ENCODE measurements at regions not wholly inside any gene's neighbourhood (a gene's known extent, or its start where the extent isn't known, plus 50 kb on each side); places are given as distances from the start of the nearest gene placed in this dataset.

DNA sequence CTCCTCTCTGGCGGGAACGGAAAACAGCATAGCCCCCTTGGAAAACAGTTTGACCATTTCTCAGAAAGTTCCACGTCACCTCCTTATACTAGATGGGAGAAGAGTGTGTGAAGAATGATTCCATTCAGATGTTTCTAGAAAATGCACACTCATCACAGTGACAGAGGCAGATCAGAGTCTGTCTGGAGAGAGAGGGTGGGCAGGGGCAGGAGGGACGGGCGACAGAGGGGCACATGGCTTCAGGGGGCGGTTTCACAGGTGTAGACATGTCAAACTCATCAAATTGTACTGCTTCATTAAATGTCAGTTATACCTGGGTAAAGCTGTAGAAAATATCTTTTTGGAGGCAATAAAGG, 88.8 kb upstream of the TAF1B start:
- no peak overlapping the region for H3K4me3 ChIP-seq (replicated peaks; ENCODE audit: low read depth, low read length)
- no peak for TF ChIP-seq CTCF (IDR thresholded peaks at IDR 0.05; ENCODE audit: low read length, missing control alignments)
- DNase-seq (ENCODE audit: low read depth) = no peak

GRCh38 chr2:9755008-9755407, 88.3 kb upstream of the TAF1B start:
- TF ChIP-seq CTCF (IDR thresholded peaks at IDR 0.05; ENCODE audit: low read length, missing control alignments) = no peak
- DNase-seq (ENCODE audit: low read depth) = no peak
- no peak overlapping the region for H3K4me3 ChIP-seq (replicated peaks; ENCODE audit: low read depth, low read length)

- DNase-seq (ENCODE audit: low read depth) = no peak
- no peak for TF ChIP-seq CTCF (IDR thresholded peaks at IDR 0.05; ENCODE audit: low read length, missing control alignments)
- H3K4me3 ChIP-seq (replicated peaks; ENCODE audit: low read depth, low read length) = no peak overlapping the region
These were observed 87.6 kb upstream of the TAF1B start for GRCh38 chr2:9755638-9756037.

- no peak overlapping the region for H3K4me3 ChIP-seq (replicated peaks; ENCODE audit: low read depth, low read length)
- DNase-seq (ENCODE audit: low read depth) = no peak
- no peak for TF ChIP-seq CTCF (IDR thresholded peaks at IDR 0.05; ENCODE audit: low read length, missing control alignments)
These were observed 86.5 kb upstream of the TAF1B start for GRCh38 chr2:9756692-9757250.

- no peak for TF ChIP-seq CTCF (IDR thresholded peaks at IDR 0.05; ENCODE audit: low read length, missing control alignments)
- peak overlapping the region; percentile 27 for H3K4me3 ChIP-seq (replicated peaks; ENCODE audit: low read depth, low read length)
- no peak for DNase-seq (ENCODE audit: low read depth)
These were observed 85.6 kb upstream of the TAF1B start for GRCh38 chr2:9757501-9758264.

DNA sequence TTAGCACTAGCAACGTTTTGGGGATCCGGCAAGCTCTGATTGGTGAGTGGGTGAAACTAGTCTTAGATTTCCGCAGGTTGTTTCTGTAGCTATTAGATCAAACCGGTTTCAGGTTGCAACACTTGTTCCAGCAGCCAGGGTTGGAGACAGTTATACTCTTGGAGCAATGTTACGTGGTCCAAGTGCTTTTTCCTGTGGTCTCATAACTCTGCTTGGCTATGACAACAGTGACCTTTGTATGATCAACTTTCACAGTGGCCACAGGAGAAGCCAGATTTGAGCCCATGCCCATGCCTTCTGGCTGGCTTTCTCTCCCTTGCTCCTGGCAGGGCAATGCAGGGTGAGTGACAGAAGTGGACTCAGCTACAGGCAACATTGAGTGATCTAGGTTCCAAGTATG, 84.5 kb upstream of the TAF1B start:
- no peak overlapping the region for H3K4me3 ChIP-seq (replicated peaks; ENCODE audit: low read depth, low read length)
- DNase-seq (ENCODE audit: low read depth) = no peak
- no peak for TF ChIP-seq CTCF (IDR thresholded peaks at IDR 0.05; ENCODE audit: low read length, missing control alignments)

All from fibroblast of pulmonary artery (primary cell).